Mesodermal cell (in vitro differentiated cells): ENCODE measurements at regions not wholly inside any gene's neighbourhood (a gene's known extent, or its start where the extent isn't known, plus 50 kb on each side); places are given as distances from the start of the nearest gene placed in this dataset.
"Not testable (repeated sequence)": the region's sequence is repeated elsewhere in the genome, so short reads cannot be mapped to it uniquely, and the experiment has no call there.

Source experiments
- H3K27ac ChIP-seq: 2 replicates; pipeline ENCODE4 v1.7.0; 2013; ENCODE audit warnings: mild to moderate bottlenecking, low read depth, low read length, moderate library complexity; ENCODE audit not compliant: severe bottlenecking
- H3K36me3 ChIP-seq: 2 replicates; pipeline ENCODE4 v1.7.1; 2013; ENCODE audit warnings: mild to moderate bottlenecking, low read length, moderate library complexity; ENCODE audit not compliant: control insufficient read depth, insufficient read depth
- H3K4me1 ChIP-seq: one replicate; pipeline ENCODE4 v1.7.1; 2013; ENCODE audit warnings: mild to moderate bottlenecking, low read length; ENCODE audit not compliant: insufficient read depth, control insufficient read depth, poor library complexity, severe bottlenecking
- H3K4me3 ChIP-seq: 2 replicates; pipeline ENCODE4 v1.7.0; 2013; ENCODE audit warnings: low read length, control low read depth, mild to moderate bottlenecking; ENCODE audit not compliant: insufficient read depth, poor library complexity, severe bottlenecking; ENCODE audit errors: extremely low read depth
- H3K9me3 ChIP-seq: 2 replicates; pipeline ENCODE4 v1.7.1; 2013; ENCODE audit warnings: mild to moderate bottlenecking, low read length, moderate library complexity; ENCODE audit not compliant: control insufficient read depth
- WGBS, 2 experiments: methylation state at CpG; one replicate each; pipeline ENCODE4 v1.1.5; 2013; ENCODE audit warnings: missing lambda C conversion rate in 2 of 2; ENCODE audit not compliant: insufficient coverage in 2 of 2; 5-methylcytosine and 5-hydroxymethylcytosine counted together

DNA sequence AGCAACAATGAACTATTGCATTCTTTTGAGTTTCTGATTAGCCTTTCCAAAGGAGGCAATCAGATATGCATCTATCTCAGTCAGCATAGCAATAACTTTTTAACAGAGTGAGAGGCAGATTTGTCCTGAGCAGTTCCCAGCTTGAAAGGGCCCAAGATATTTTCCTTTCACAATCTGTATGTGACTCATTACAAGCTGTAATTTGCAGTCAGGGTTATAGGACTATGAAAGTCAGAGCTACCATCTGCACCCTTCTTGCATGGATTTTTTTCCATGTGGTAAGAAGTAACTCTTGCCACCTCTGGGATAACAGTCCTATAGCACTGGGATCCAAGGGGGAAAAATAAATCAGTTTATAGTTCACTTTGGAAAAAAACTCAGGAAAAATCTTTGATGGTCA lies 318.2 kb upstream of the RGS17 start:
- Histone ChIP-seq H3K27ac (no peak overlapping the region), H3K9me3 (no peaks in the 10 kb centered on the region), H3K4me3 (no peak overlapping the region), H3K4me1 (no peaks in the 10 kb centered on the region), H3K36me3 (no peaks in the 10 kb centered on the region)

DNA sequence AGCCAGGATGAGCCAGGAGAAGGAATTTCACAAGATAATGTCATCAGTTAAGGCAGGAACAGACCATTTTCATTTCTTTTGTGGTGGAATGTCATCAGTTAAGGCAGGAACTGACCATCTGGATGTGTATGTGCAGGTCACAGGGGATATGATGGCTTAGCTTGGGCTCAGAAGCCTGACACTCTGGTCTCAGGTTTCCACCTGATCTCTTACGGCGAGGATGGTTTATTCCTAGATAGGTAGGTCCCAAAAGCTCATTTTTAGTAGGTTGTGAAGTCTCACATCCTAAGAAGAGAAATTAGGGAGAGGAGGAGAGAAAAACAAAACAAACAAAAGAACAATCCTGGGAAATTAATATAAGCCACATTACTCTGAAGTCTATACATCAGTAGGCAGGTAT lies 311.7 kb upstream of the RGS17 start:
- not testable (repeated sequence) for H3K4me1 ChIP-seq, H3K9me3 ChIP-seq, H3K4me3 ChIP-seq, H3K36me3 ChIP-seq, H3K27ac ChIP-seq
- 90% methylated on average over 2 of the region's 2 CpGs; no CpG with 5 or more reads in 1 of the 2 experiments for WGBS, 2 experiments

DNA sequence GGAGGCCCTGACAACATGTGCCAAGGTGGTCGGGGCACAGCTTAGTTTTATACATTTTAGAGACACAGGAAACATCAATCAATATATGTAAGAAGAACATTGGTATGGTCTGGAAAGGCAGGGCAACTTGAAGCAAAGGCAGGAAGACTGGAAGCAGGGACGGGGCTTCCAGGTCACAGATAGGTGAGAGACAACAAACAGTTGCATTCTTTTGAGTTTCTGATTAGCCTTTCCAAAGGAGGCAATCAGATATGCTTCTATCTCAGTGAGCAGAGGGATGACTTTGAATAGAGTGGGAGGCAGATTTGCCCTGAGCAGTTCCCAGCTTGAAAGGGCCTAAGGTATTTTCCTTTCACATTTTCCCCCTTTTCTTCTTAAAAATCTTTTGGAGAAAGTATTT lies 311.0 kb upstream of the RGS17 start:
- 11 to 33% methylated on average over 1 of the region's 2 CpGs for WGBS, 2 experiments
- no peak overlapping the region for H3K27ac ChIP-seq
- H3K4me1 ChIP-seq = no peaks in the 10 kb centered on the region
- no peak overlapping the region for H3K4me3 ChIP-seq
- H3K36me3 ChIP-seq = no peaks in the 10 kb centered on the region
- no peaks in the 10 kb centered on the region for H3K9me3 ChIP-seq

DNA sequence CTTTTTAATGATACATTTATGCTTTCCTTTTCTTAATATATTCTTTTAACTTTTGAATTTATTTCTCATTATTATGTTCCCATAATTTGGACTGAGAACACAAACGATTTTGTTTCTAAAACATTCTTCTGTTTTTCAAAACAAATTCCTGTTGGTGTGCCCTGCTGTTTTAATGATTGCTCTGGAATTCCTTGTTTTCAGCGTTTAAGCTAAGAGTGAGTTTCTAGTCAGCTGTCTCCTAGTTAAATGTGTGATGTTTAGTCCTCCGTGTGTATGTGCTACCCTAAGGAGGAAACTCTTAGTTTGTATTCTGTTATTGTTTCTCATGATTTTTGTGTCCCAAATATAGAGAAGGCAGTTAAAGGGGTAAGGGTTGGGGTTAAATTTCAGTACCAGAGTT lies 306.1 kb upstream of the RGS17 start:
- 0% methylated on average over 1 of the region's 3 CpGs for WGBS, 2 experiments
- Histone ChIP-seq H3K4me1 (no peaks in the 10 kb centered on the region), H3K36me3 (no peaks in the 10 kb centered on the region), H3K4me3 (no peak overlapping the region), H3K27ac (no peak overlapping the region), H3K9me3 (no peaks in the 10 kb centered on the region)

DNA sequence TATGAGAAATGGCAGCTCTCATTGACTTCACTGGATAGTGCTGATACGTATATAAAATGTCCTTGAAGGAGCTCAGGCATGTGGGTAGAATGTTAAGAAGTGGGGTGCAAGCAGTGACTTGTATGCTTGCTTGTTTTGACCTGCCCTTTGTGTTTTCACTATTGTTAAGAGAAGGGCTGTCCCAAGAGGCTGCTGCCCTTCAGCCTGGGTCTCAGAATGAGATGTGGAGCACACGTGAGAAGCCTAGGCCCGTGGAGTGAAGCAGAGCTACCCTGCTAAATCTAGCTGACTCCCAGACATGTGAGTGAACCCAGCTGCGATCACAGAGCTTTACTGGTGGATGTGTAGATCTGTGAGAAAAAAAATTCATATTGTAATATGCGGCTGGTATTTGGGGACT lies 305.3 kb upstream of the RGS17 start:
- WGBS, 2 experiments = 52 to 67% methylated on average over 1 to 3 of the region's 5 CpGs
- no peak overlapping the region for H3K27ac ChIP-seq

DNA sequence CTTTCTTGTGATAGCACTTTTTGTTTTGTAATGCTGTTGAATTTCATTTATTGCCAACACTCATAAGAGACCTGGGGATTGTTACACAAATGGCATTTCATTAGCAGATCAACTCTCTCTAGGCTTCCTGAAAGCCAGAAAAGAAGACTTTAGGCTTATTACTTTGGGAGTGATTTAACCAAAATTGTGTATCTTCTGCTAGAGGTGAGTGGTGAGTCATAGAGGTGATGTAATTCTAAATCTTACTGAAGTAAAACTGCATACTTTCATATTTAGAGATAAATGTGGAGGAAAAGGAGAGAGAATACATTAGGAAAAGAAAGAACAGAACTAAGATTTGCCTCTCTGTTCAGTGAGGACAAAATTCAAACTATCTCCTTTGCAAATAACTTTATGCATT lies 304.7 kb upstream of the RGS17 start:
- Histone ChIP-seq H3K36me3 (no peaks in the 10 kb centered on the region), H3K9me3 (no peaks in the 10 kb centered on the region), H3K4me3 (no peak overlapping the region), H3K4me1 (no peaks in the 10 kb centered on the region), H3K27ac (no peak overlapping the region)

More for the DNA sequence above, 305.3 kb upstream of the RGS17 start:
- Histone ChIP-seq H3K4me1 (no peaks in the 10 kb centered on the region), H3K4me3 (no peak overlapping the region), H3K9me3 (no peaks in the 10 kb centered on the region), H3K36me3 (no peaks in the 10 kb centered on the region)

DNA sequence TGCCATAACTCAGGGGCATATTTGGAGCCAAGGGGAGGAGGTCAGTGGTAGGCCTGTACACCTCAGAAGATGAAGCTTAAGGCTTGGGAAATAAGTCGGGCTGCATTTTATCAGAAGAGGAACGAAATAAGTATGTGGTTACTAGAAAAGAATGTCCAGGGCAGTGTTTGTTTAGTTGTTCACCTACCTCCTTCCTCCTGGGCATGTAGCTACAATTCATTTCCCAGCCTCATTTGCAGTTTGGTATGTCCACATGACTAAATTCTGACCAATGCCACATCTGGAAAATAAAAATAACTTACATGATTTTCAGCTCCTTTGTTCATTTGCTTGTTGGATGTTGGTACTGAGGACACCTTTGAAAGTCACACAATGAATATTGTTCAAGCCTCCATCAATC lies 294.5 kb upstream of the RGS17 start:
- Histone ChIP-seq H3K9me3 (no peaks in the 10 kb centered on the region), H3K27ac (no peak overlapping the region), H3K4me3 (no peak overlapping the region), H3K4me1 (no peaks in the 10 kb centered on the region), H3K36me3 (no peaks in the 10 kb centered on the region)
- 20 to 40% methylated on average over 1 to 2 of the region's 2 CpGs for WGBS, 2 experiments

DNA sequence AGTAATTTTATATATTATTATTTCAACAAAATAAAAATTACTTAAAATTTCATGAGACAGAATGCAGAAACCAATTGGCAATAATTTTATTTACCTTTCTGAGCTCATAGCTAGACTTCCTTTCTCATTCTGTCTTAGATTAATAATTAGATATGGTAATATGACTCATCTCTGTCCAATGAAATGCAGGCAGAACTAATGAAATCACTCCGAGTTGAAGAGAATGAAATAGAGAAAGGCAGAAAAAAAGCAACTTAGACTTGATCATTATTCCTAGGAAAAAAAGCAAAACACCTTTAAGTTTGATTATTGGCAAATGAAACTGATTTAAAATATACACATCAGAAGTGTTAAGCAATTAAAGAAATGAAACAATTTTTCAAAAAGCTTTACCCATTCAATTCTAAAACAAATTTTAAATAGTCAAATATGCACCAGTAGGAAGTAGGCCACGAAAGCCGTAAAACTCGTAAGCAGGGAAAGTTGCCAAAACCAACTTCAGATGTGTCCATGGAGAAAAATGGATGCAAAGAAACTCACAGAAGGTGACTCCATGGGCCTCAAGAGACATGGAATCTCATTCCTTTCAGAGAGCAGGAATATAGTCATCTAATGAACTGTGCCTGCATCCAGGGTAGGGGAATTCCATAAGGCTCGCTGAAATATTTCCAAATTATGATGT lies 293.8 kb upstream of the RGS17 start:
- Histone ChIP-seq H3K4me1 (no peaks in the 10 kb centered on the region), H3K9me3 (no peaks in the 10 kb centered on the region), H3K36me3 (no peaks in the 10 kb centered on the region), H3K4me3 (no peak overlapping the region), H3K27ac (no peak overlapping the region)
- 52 to 65% methylated on average over 4 of the region's 5 CpGs for WGBS, 2 experiments

DNA sequence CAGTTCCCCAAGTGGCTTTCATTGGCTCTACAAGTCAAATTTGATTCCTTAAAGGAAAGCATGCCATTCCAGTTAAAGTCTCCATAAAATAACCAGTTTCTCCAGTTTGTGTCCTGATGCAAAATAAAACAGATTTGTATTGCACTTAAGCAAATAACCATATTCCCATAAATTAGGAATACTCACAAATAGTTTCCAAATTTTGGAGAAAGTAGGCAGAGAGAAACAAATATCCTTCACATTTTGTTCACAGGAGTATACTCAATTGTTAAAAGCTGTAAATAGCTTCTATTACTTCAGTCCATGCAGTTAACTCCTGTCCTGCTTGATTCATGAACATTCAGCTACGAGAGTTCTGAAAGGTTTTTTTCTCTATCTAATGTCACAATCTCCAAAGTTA lies 281.4 kb upstream of the RGS17 start:
- peaks cover 5% of the 10 kb centered on the region for H3K9me3 ChIP-seq
- H3K27ac ChIP-seq = no peak overlapping the region
- H3K36me3 ChIP-seq = no peaks in the 10 kb centered on the region
- WGBS, 2 experiments = no CpG with 5 or more reads among the region's 1 CpG
- no peaks in the 10 kb centered on the region for H3K4me1 ChIP-seq
- H3K4me3 ChIP-seq = no peak overlapping the region

DNA sequence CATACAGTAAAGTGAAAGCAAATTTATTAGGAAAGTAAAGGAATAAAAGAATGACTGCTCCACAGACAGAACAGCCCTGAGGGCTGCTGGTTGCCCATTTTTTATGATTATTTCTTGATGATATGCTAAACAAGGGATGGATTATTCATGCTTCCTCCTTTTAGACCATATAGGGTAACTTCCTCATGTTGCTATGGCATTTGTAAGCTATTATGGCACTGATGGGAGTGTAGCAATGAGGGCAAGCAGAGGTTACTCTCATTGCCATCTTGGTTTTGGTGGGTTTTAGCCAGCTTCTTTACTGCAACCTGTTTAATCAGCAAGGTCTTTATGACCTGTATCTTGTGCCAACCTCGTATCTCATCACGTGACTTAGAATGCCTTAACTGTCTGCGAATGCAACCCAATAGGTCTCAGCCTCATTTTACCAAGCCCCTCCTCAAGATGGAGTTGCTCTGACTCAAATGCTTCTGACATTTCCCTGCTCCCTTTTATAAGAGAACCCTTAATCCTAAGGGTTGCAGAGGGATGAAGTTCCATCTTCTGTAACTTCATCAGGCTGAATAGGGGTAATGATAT lies 280.1 kb upstream of the RGS17 start:
- H3K4me3 ChIP-seq = no peak overlapping the region
- no peaks in the 10 kb centered on the region for H3K4me1 ChIP-seq
- no peak overlapping the region for H3K27ac ChIP-seq
- H3K36me3 ChIP-seq = no peaks in the 10 kb centered on the region
- peaks cover 5% of the 10 kb centered on the region for H3K9me3 ChIP-seq
- 85 to 100% methylated on average over 3 of the region's 3 CpGs for WGBS, 2 experiments

DNA sequence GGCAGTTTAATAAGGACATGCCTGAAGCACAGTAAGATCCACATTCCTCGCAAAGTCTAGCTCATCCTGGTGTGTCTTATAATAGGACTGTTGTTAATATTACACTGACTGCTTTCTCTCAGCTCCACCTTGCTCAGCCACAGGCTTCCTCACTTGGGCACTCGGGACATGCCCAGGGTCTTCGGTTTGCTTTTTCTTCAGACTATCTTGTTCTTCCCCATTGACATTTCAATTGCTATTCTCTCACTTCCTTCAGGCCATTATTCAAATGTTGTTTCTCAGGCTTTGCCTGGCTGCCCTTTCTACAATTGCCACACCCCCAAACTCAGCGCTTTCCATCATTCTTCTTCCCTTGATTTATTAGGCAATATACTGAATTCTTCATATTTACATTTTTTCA lies 274.8 kb upstream of the RGS17 start:
- Histone ChIP-seq H3K36me3 (no peaks in the 10 kb centered on the region), H3K9me3 (no peaks in the 10 kb centered on the region), H3K4me3 (no peak overlapping the region), H3K27ac (no peak overlapping the region), H3K4me1 (no peaks in the 10 kb centered on the region)
- WGBS, 2 experiments = 47 to 59% methylated on average over 2 of the region's 4 CpGs
